Hepatocyte (in vitro differentiated cells): ENCODE measurements at regions not wholly inside any gene's neighbourhood (a gene's known extent, or its start where the extent isn't known, plus 50 kb on each side); places are given as distances from the start of the nearest gene placed in this dataset.

ENCODE experiments used
- CTCF ChIP-seq: fragments of 200-600 bp; sonication (generic); IDR thresholded peaks from 2 replicates; pipeline ENCODE4 v1.5.1; 2016; ENCODE audit warnings: antibody characterized with exemption, mild to moderate bottlenecking; ENCODE audit not compliant: poor library complexity
- EZH2 ChIP-seq: fragments of 200-600 bp; sonication (generic); IDR thresholded peaks from 2 replicates; pipeline ENCODE4 v1.6.1; 2016; ENCODE audit warnings: antibody characterized with exemption, mild to moderate bottlenecking, borderline replicate concordance

GRCh38 chr3:1527786-1528185 lies 435.0 kb downstream of the CNTN6 start:
- TF ChIP-seq EZH2 (no peak), CTCF (no peak)
